ENCODE measurements at regions not wholly inside any gene's neighbourhood (a gene's known extent, or its start where the extent isn't known, plus 50 kb on each side); places are given as distances from the start of the nearest gene placed in this dataset.

- TF ChIP-seq, protein P1, sequence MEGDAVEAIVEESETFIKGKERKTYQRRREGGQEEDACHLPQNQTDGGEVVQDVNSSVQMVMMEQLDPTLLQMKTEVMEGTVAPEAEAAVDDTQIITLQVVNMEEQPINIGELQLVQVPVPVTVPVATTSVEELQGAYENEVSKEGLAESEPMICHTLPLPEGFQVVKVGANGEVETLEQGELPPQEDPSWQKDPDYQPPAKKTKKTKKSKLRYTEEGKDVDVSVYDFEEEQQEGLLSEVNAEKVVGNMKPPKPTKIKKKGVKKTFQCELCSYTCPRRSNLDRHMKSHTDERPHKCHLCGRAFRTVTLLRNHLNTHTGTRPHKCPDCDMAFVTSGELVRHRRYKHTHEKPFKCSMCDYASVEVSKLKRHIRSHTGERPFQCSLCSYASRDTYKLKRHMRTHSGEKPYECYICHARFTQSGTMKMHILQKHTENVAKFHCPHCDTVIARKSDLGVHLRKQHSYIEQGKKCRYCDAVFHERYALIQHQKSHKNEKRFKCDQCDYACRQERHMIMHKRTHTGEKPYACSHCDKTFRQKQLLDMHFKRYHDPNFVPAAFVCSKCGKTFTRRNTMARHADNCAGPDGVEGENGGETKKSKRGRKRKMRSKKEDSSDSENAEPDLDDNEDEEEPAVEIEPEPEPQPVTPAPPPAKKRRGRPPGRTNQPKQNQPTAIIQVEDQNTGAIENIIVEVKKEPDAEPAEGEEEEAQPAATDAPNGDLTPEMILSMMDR (IDR thresholded peaks at IDR 0.05), result no peak
- TF ChIP-seq POLR2A (IDR thresholded peaks at IDR 0.05) (no peak), POLR2AphosphoS5 (IDR thresholded peaks at IDR 0.05; ENCODE audit: insufficient read depth in 1 of 2, low read depth in 1 of 2) (no peak)
Measured at GRCh38 chr11:106425819-106426218, 348.4 kb downstream of the AASDHPPT start.

Data from vagina (tissue), 2 donors.